GM12891 (cell line): ENCODE measurements at regions not wholly inside any gene's neighbourhood (a gene's known extent, or its start where the extent isn't known, plus 50 kb on each side); places are given as distances from the start of the nearest gene placed in this dataset.

Source experiments
- POLR2A ChIP-seq: IDR thresholded peaks from 2 replicates; pipeline ENCODE4 v1.6.1; 2011; ENCODE audit warnings: low read depth, low read length, control low read depth
- POLR2AphosphoS5 ChIP-seq: IDR thresholded peaks from 2 replicates; pipeline ENCODE4 v1.6.1; 2011; ENCODE audit warnings: low read depth, low read length, control low read depth

DNA sequence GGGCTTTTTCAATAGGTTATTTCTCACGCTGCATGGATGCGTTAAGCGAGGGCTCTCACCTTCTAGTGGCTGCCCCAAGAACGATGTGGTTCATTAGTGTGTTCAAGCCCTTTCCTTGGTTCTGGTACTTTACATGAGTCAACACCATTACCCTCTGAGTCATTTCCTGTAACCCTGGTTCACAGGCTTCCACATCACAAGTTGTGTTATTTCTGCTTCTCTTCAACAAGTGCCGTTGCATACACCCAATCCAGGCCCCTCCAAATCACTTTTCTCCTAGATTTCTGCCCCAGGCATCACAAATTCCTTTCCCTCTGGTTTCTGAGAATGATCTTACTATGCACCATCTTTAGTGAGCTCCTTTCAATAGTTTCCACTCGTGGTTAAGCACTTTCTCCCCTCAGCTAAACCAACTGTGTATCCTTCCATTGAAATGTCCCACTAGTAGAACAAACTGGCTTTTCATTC, 69.5 kb upstream of the RAD23B start:
- TF ChIP-seq POLR2AphosphoS5 = no peak
- no peak for TF ChIP-seq POLR2A
